Fibroblast of mammary gland (primary cell): ENCODE measurements at regions not wholly inside any gene's neighbourhood (a gene's known extent, or its start where the extent isn't known, plus 50 kb on each side); places are given as distances from the start of the nearest gene placed in this dataset.
A peak's percentile ranks its signal among the peaks of the same experiment; 100 is the strongest.

Experiments
- DNase-seq: peaks from one replicate; pipeline ENCODE4 v3.0.0-alpha.2; 2010; ENCODE audit warnings: low read depth
- H3K4me3 ChIP-seq: 2 replicates; pipeline ENCODE4 v1.5.1; 2011; ENCODE audit warnings: low read depth, mild to moderate bottlenecking, low read length, moderate library complexity; ENCODE audit not compliant: control insufficient read depth
- TF ChIP-seq, protein P1 (sequence below): conservative IDR thresholded peaks from 2 replicates; pipeline ENCODE4 v1.5.1; 2011; ENCODE audit warnings: low read depth, low read length, inconsistent platforms; ENCODE audit not compliant: control insufficient read depth, insufficient read depth

DNA sequence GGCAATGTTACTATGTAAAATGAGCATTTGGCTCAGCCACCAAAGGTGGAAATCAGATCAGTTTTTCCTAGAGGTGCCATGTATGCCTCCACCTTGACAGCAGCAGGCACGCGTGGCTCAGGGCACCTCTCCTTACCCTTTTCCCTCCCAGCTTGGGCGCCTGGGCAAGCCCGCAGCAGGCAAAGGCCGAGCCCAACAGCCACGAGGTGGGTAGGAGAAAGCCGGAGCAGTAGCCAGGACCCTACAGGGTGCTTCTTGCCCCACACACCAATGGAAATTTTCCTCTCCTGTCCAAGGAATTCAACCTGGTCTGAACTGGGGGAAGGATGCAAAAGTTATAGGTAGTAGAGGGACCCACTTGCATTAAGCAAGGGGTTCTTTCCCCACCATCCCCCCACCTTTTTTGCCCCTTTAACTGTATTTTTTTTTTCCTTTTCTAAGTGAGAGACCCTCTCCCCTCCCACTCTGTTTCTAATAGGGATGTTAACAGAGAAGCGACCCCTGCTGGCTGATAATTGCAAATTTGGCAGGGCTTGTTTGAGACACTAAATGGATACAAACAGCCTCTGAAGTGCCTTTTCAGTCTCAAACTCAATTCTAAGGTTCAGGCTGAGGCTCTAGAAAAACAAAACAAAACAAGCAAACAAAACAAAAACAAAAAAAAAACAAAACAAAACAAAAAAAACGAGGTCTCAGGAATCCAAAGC is 895.1 kb downstream of the PCDH18 start:
- H3K4me3 ChIP-seq: no peak overlapping the region
- peak; percentile 8 for DNase-seq
- TF ChIP-seq, protein P1, sequence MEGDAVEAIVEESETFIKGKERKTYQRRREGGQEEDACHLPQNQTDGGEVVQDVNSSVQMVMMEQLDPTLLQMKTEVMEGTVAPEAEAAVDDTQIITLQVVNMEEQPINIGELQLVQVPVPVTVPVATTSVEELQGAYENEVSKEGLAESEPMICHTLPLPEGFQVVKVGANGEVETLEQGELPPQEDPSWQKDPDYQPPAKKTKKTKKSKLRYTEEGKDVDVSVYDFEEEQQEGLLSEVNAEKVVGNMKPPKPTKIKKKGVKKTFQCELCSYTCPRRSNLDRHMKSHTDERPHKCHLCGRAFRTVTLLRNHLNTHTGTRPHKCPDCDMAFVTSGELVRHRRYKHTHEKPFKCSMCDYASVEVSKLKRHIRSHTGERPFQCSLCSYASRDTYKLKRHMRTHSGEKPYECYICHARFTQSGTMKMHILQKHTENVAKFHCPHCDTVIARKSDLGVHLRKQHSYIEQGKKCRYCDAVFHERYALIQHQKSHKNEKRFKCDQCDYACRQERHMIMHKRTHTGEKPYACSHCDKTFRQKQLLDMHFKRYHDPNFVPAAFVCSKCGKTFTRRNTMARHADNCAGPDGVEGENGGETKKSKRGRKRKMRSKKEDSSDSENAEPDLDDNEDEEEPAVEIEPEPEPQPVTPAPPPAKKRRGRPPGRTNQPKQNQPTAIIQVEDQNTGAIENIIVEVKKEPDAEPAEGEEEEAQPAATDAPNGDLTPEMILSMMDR: peak; percentile 34

DNA sequence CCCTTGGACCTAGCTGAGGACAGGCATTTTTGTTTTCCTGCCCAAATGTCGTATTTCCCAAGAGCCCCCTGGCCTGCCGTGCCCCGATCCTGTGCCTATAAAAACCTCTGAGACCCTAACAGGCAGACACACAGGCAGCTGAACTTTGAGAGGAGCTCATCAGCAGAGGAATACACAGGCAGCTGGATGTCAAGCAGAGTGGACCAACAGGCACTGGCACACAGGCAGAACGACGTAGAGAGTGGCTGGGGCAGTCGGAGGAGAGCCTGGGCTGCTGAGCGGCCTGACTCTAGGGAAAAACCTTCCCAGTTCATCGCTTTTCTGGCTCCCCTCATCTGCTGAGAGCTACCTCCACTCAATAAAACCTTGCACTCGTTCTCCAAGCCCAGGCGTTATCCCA is 896.1 kb downstream of the PCDH18 start:
- DNase-seq: no peak
- TF ChIP-seq, protein P1: no peak
- H3K4me3 ChIP-seq: no peak overlapping the region

DNA sequence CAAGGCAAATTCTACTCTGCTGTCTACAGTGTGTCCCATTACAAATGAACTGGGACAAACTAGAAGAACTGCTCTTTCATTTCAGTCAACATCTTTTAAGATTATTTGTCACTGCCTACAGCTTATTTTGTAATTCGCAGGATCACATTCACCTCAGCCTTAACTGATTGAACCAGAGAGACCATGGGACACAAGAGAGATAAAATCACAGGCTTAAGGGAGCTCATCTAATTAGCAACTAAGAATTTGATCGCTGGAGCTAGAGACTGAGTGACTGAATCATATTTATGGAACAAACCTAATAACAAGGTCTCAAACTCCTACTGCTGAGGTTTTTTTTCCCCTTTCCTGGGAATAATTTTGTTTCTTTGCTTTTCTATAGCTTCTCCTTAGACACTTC is 898.2 kb downstream of the PCDH18 start:
- DNase-seq: no peak
- no peak overlapping the region for H3K4me3 ChIP-seq
- TF ChIP-seq, protein P1: no peak

DNA sequence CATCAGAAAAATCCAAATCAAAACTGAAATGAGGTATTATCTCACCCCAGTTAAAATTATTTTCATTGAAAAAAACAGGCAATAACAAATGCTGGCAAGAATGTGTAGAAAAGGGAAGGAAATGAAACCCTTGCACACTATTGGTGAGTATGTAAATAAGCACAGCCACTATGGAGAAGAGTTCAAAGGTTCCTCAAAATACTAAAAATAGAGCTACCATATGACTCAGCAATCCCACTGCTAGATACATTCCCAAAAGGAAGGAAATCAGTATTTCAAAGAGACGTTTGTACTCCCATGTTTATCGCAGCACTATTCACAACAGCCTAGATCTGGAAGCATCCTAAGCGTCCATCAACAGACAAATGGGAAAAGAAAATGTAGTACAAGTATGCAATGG is 932.4 kb downstream of the PCDH18 start:
- no peak overlapping the region for H3K4me3 ChIP-seq
- TF ChIP-seq, protein P1: no peak
- DNase-seq: no peak

DNA sequence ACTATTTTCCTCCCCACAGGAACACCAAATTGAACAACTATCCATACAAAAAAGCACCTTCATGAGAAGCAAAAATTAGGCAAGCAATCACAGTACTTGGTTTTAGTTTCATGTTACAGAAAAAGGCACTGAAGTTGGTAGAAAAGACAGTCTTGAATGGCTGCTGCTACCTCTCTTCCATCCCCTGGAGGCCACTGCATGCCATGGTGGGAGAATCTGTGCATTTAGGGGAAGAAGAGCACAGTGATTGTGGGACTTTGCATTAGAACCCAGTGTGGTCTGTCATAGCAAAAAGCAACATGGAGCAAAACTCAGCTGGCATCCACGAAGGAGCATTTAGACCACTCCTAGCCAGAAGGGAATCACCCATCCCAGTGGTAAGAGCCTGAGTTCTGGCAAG is 941.9 kb downstream of the PCDH18 start:
- DNase-seq: no peak
- TF ChIP-seq, protein P1: no peak
- no peak overlapping the region for H3K4me3 ChIP-seq

DNA sequence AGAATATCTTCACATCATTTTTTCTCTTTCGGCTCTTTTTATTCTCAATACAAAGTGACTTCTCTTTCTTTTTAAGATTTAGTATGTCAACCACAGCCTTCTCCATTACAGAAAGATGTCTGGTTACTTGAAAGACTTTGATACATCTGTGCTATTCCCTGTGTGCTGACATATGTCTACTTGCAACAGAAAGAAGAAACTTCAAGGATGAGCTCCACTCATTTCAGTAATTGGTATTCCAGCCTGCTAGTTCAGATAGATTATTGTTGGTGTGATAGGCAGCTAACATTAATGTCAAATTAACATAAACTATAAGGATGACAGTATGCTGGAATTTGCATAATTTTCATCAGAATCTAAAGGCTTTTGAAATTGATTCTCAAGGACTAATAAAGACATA is 948.7 kb downstream of the PCDH18 start:
- H3K4me3 ChIP-seq: no peak overlapping the region
- no peak for DNase-seq
- TF ChIP-seq, protein P1: no peak

DNA sequence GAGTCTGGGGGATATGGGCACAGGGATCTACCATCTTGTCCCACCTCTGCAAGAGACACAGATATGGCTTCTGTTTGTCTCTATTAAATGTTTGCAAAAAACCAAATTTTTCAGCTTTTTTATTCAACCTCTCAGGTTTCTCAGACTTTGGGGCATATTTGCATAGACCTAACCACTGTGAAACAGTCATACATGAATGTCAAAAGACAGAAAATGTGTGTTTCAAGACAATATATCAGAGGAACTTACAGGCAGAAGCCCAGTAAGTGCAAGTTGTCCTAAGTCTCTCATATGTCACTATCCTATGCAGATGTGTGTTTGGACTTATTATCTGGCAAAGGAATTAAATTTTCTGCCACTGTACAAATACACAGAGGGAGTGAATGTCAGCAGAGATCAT is 951.2 kb downstream of the PCDH18 start:
- no peak for DNase-seq
- H3K4me3 ChIP-seq: no peak overlapping the region
- TF ChIP-seq, protein P1: no peak
